Dendritic cell treated with granulocyte-macrophage colony-stimulating factor and Interleukin-4, amounts not matched to agents 40 ng/mL and 50 ng/mL, for 4 days (primary cell): ENCODE measurements at regions not wholly inside any gene's neighbourhood (a gene's known extent, or its start where the extent isn't known, plus 50 kb on each side); places are given as distances from the start of the nearest gene placed in this dataset.

Experiments
- H3K27ac Mint-ChIP-seq: one replicate; pipeline ENCODE4 v1.8.0; 2022; ENCODE audit warnings: mild to moderate bottlenecking, mixed read lengths
- H3K27me3 Mint-ChIP-seq: one replicate; pipeline ENCODE4 v1.8.0; 2022; ENCODE audit warnings: mild to moderate bottlenecking, mixed read lengths
- H3K36me3 Mint-ChIP-seq: one replicate; pipeline ENCODE4 v1.8.0; 2022; ENCODE audit warnings: low read depth, mixed read lengths
- H3K4me1 Mint-ChIP-seq: one replicate; pipeline ENCODE4 v1.8.0; 2022; ENCODE audit warnings: low read depth, mixed read lengths
- H3K4me3 Mint-ChIP-seq: one replicate; pipeline ENCODE4 v1.8.0; 2022; ENCODE audit warnings: mild to moderate bottlenecking, moderate library complexity, mixed read lengths
- H3K9me3 Mint-ChIP-seq: one replicate; pipeline ENCODE4 v1.8.0; 2022; ENCODE audit warnings: mixed read lengths
- intact Hi-C: fragments of 100-400 bp; cut with micrococcal nuclease; formaldehyde crosslinking; loops from one replicate; pipeline ENCODE4 v1.15.0; 2022

GRCh38 chr12:125776212-125776611 lies 711.0 kb downstream of the AACS start:
- no peaks in the 10 kb centered on the region for H3K36me3 Mint-ChIP-seq
- H3K27ac Mint-ChIP-seq: no peak overlapping the region
- no peaks in the 10 kb centered on the region for H3K9me3 Mint-ChIP-seq
- no peaks in the 10 kb centered on the region for H3K27me3 Mint-ChIP-seq
- H3K4me1 Mint-ChIP-seq: no peaks in the 10 kb centered on the region
- no peak overlapping the region for H3K4me3 Mint-ChIP-seq
- intact Hi-C loops: no loop called here

- Mint-ChIP-seq H3K4me3 (no peak overlapping the region), H3K4me1 (no peaks in the 10 kb centered on the region), H3K27me3 (no peaks in the 10 kb centered on the region), H3K9me3 (peaks cover 30% of the 10 kb centered on the region), H3K27ac (no peak overlapping the region), H3K36me3 (no peaks in the 10 kb centered on the region)
- intact Hi-C loops: no loop called here
Measured at GRCh38 chr12:125786143-125786542, 720.9 kb downstream of the AACS start.

- H3K4me1 Mint-ChIP-seq: no peaks in the 10 kb centered on the region
- H3K36me3 Mint-ChIP-seq: no peaks in the 10 kb centered on the region
- intact Hi-C loops: no loop called here
- H3K4me3 Mint-ChIP-seq: no peak overlapping the region
- no peak overlapping the region for H3K27ac Mint-ChIP-seq
- no peaks in the 10 kb centered on the region for H3K27me3 Mint-ChIP-seq
- peaks cover 34% of the 10 kb centered on the region for H3K9me3 Mint-ChIP-seq
Measured at GRCh38 chr12:125794401-125794800, 729.2 kb downstream of the AACS start.

GRCh38 chr12:125797421-125798175 lies 732.4 kb downstream of the AACS start:
- Mint-ChIP-seq H3K27ac (no peak overlapping the region), H3K36me3 (no peaks in the 10 kb centered on the region), H3K4me1 (no peaks in the 10 kb centered on the region), H3K4me3 (no peak overlapping the region), H3K9me3 (peaks cover 13% of the 10 kb centered on the region), H3K27me3 (no peaks in the 10 kb centered on the region)
- intact Hi-C loops: no loop called here

- Mint-ChIP-seq H3K27me3 (no peaks in the 10 kb centered on the region), H3K9me3 (no peaks in the 10 kb centered on the region), H3K4me3 (no peak overlapping the region), H3K36me3 (no peaks in the 10 kb centered on the region), H3K27ac (no peak overlapping the region), H3K4me1 (no peaks in the 10 kb centered on the region)
- intact Hi-C loops: no loop called here
Measured at GRCh38 chr12:125804660-125805059, 739.4 kb downstream of the AACS start.

GRCh38 chr12:125824276-125824675 lies 759.0 kb downstream of the AACS start:
- Mint-ChIP-seq H3K4me3 (no peak overlapping the region), H3K4me1 (no peaks in the 10 kb centered on the region), H3K27me3 (no peaks in the 10 kb centered on the region), H3K27ac (no peak overlapping the region), H3K9me3 (peaks cover 16% of the 10 kb centered on the region), H3K36me3 (no peaks in the 10 kb centered on the region)
- intact Hi-C loops: no loop called here

- no peaks in the 10 kb centered on the region for H3K4me1 Mint-ChIP-seq
- H3K36me3 Mint-ChIP-seq: no peaks in the 10 kb centered on the region
- no peak overlapping the region for H3K27ac Mint-ChIP-seq
- H3K27me3 Mint-ChIP-seq: no peaks in the 10 kb centered on the region
- intact Hi-C loops: no loop called here
- H3K9me3 Mint-ChIP-seq: peaks cover 8% of the 10 kb centered on the region
- no peak overlapping the region for H3K4me3 Mint-ChIP-seq
Measured at GRCh38 chr12:125835852-125836251, 770.6 kb downstream of the AACS start.

- Mint-ChIP-seq H3K4me1 (no peaks in the 10 kb centered on the region), H3K36me3 (no peaks in the 10 kb centered on the region), H3K27me3 (no peaks in the 10 kb centered on the region), H3K9me3 (peaks cover 14% of the 10 kb centered on the region), H3K4me3 (no peak overlapping the region), H3K27ac (no peak overlapping the region)
- intact Hi-C loops: no loop called here
Measured at GRCh38 chr12:125836647-125837046, 771.4 kb downstream of the AACS start.

- Mint-ChIP-seq H3K27ac (no peak overlapping the region), H3K27me3 (no peaks in the 10 kb centered on the region)
Measured at GRCh38 chr12:125841332-125841731, 776.1 kb downstream of the AACS start.

GRCh38 chr12:125852116-125852515 lies 786.9 kb downstream of the AACS start:
- Mint-ChIP-seq H3K4me3 (no peak overlapping the region), H3K27ac (no peak overlapping the region), H3K4me1 (no peaks in the 10 kb centered on the region), H3K27me3 (no peaks in the 10 kb centered on the region), H3K9me3 (no peaks in the 10 kb centered on the region), H3K36me3 (no peaks in the 10 kb centered on the region)
- intact Hi-C loops: no loop called here

More at GRCh38 chr12:125841332-125841731, 776.1 kb downstream of the AACS start:
- H3K4me1 Mint-ChIP-seq: no peaks in the 10 kb centered on the region
- no peaks in the 10 kb centered on the region for H3K36me3 Mint-ChIP-seq
- intact Hi-C loops: no loop called here
- peaks cover 14% of the 10 kb centered on the region for H3K9me3 Mint-ChIP-seq
- no peak overlapping the region for H3K4me3 Mint-ChIP-seq

- Mint-ChIP-seq H3K4me1 (no peaks in the 10 kb centered on the region), H3K27ac (no peak overlapping the region), H3K36me3 (no peaks in the 10 kb centered on the region), H3K9me3 (no peaks in the 10 kb centered on the region), H3K27me3 (no peaks in the 10 kb centered on the region), H3K4me3 (no peak overlapping the region)
- intact Hi-C loops: no loop called here
Measured at GRCh38 chr12:125852679-125853078, 787.4 kb downstream of the AACS start.

GRCh38 chr12:125853670-125854069 lies 788.4 kb downstream of the AACS start:
- no peak overlapping the region for H3K4me3 Mint-ChIP-seq
- no peaks in the 10 kb centered on the region for H3K27me3 Mint-ChIP-seq
- no peaks in the 10 kb centered on the region for H3K36me3 Mint-ChIP-seq
- intact Hi-C loops: no loop called here
- H3K27ac Mint-ChIP-seq: no peak overlapping the region
- H3K4me1 Mint-ChIP-seq: no peaks in the 10 kb centered on the region
- H3K9me3 Mint-ChIP-seq: no peaks in the 10 kb centered on the region

- no peaks in the 10 kb centered on the region for H3K36me3 Mint-ChIP-seq
- intact Hi-C loops: no loop called here
- H3K27me3 Mint-ChIP-seq: peaks cover 3% of the 10 kb centered on the region
- peaks cover 9% of the 10 kb centered on the region for H3K9me3 Mint-ChIP-seq
- H3K27ac Mint-ChIP-seq: no peak overlapping the region
- H3K4me3 Mint-ChIP-seq: no peak overlapping the region
- H3K4me1 Mint-ChIP-seq: no peaks in the 10 kb centered on the region
Measured at GRCh38 chr12:125856366-125856765, 791.1 kb downstream of the AACS start.

- Mint-ChIP-seq H3K4me3 (no peak overlapping the region), H3K4me1 (no peaks in the 10 kb centered on the region), H3K36me3 (no peaks in the 10 kb centered on the region)
Measured at GRCh38 chr12:125856896-125857295, 791.7 kb downstream of the AACS start.

GRCh38 chr12:125860672-125861288 lies 795.5 kb downstream of the AACS start:
- no peaks in the 10 kb centered on the region for H3K36me3 Mint-ChIP-seq
- no peak overlapping the region for H3K27ac Mint-ChIP-seq
- H3K27me3 Mint-ChIP-seq: peaks cover 3% of the 10 kb centered on the region
- intact Hi-C loops: no loop called here
- H3K4me3 Mint-ChIP-seq: no peak overlapping the region
- H3K4me1 Mint-ChIP-seq: no peaks in the 10 kb centered on the region
- H3K9me3 Mint-ChIP-seq: peaks cover 44% of the 10 kb centered on the region

More at GRCh38 chr12:125856896-125857295, 791.7 kb downstream of the AACS start:
- H3K27ac Mint-ChIP-seq: no peak overlapping the region
- intact Hi-C loops: no loop called here
- H3K9me3 Mint-ChIP-seq: peaks cover 9% of the 10 kb centered on the region
- H3K27me3 Mint-ChIP-seq: peaks cover 3% of the 10 kb centered on the region
